ENCODE measurements at regions not wholly inside any gene's neighbourhood (a gene's known extent, or its start where the extent isn't known, plus 50 kb on each side); places are given as distances from the start of the nearest gene placed in this dataset.

DNA sequence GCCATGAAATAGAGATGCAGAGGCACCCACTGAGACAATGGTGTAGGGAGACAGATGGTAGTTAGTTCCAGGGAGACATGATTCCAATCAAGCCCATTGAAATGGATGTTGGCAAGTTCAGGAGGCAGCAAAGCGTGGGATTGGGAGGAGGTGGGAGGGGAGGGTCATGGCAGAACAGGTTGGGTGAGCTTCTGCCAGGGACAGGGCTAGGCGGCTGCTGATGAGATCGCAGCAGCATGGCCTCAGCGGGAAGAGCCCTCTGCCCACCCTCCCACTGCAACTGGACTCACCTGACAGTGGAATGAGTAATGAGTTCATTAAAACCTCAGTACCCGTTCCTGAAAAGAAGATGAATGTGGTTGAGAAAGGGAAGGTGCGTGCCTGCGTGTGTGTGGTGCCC is 418.2 kb downstream of the CDK5RAP2 start:
- no peaks in the 10 kb centered on the region for H3K36me3 ChIP-seq (ENCODE audit: control insufficient read depth in 2 of 2, extremely low read depth in 1 of 2, insufficient read depth in 2 of 2, low read length in 2 of 2)
- no peak overlapping the region for H3K4me3 ChIP-seq (replicated peaks in 1 of 3; ENCODE audit: insufficient read depth in 1 of 3, low read depth in 1 of 3, low read length in 3 of 3)
- BruUV-seq (replicated peaks) = no TSS peak
- no peaks in the 10 kb centered on the region for H3K79me2 ChIP-seq (ENCODE audit: control insufficient read depth, insufficient read depth, low read length)
- H3K9ac ChIP-seq (replicated peaks; ENCODE audit: extremely low read depth, insufficient read depth, low read length) = no peak overlapping the region
- TF ChIP-seq POLR2AphosphoS5 (IDR thresholded peaks at IDR 0.05; ENCODE audit: insufficient read depth, low read depth, low read length) = no peak
- TF ChIP-seq, protein P1, sequence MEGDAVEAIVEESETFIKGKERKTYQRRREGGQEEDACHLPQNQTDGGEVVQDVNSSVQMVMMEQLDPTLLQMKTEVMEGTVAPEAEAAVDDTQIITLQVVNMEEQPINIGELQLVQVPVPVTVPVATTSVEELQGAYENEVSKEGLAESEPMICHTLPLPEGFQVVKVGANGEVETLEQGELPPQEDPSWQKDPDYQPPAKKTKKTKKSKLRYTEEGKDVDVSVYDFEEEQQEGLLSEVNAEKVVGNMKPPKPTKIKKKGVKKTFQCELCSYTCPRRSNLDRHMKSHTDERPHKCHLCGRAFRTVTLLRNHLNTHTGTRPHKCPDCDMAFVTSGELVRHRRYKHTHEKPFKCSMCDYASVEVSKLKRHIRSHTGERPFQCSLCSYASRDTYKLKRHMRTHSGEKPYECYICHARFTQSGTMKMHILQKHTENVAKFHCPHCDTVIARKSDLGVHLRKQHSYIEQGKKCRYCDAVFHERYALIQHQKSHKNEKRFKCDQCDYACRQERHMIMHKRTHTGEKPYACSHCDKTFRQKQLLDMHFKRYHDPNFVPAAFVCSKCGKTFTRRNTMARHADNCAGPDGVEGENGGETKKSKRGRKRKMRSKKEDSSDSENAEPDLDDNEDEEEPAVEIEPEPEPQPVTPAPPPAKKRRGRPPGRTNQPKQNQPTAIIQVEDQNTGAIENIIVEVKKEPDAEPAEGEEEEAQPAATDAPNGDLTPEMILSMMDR (IDR thresholded peaks at IDR 0.05; ENCODE audit: extremely low read depth in 1 of 2, insufficient read depth in 1 of 2, low read depth in 1 of 2, low read length in 2 of 2) = no peak
- TF ChIP-seq GATA2 (IDR thresholded peaks at IDR 0.05; ENCODE audit: insufficient read depth, insufficient read length, low read depth, low read length) = no peak
- TF ChIP-seq POLR2A (IDR thresholded peaks at IDR 0.05; ENCODE audit: low read depth, low read length) = no peak
- TF ChIP-seq EZH2 (IDR thresholded peaks at IDR 0.05; ENCODE audit: borderline replicate concordance, low read depth, low read length, severe bottlenecking) = no peak
- TF ChIP-seq JUN (IDR thresholded peaks at IDR 0.05; ENCODE audit: borderline replicate concordance, insufficient read depth, insufficient read length, low read depth) = no peak
- TF ChIP-seq MAX (IDR thresholded peaks at IDR 0.05; ENCODE audit: insufficient read depth, insufficient read length) = no peak
- TF ChIP-seq FOS (IDR thresholded peaks at IDR 0.05; ENCODE audit: borderline replicate concordance, insufficient read depth, low read length) = no peak
- no peak for TF ChIP-seq MYC (IDR thresholded peaks at IDR 0.05; ENCODE audit: low read depth, low read length)
- ChIA-PET CTCF (no interaction called here), POLR2A (no interaction called here)
- no peaks in the 10 kb centered on the region for H3K9me1 ChIP-seq (replicated peaks; ENCODE audit: control insufficient read depth, extremely low read depth, insufficient read depth, low read length)
- H3K27me3 ChIP-seq (ENCODE audit: control insufficient read depth in 2 of 2, insufficient read depth in 2 of 2, low read length in 2 of 2) = no peaks in the 10 kb centered on the region
- DNase-seq (ENCODE audit: low read depth, low spot score) = no peak
- dilution Hi-C loops (cut with MboI; ENCODE audit: extremely low pct_ligation_motif_present, low sequenced_read_pairs) = no loop called here
- FAIRE-seq = no peak
- H2AFZ ChIP-seq (ENCODE audit: low read depth, low read length) = no peak overlapping the region
- H3K27ac ChIP-seq (ENCODE audit: insufficient read depth, low read depth, low read length) = no peak overlapping the region
- H3K9me3 ChIP-seq (replicated peaks; ENCODE audit: control insufficient read depth, insufficient read depth, low read length) = peaks cover 5% of the 10 kb centered on the region
- no peaks in the 10 kb centered on the region for H4K20me1 ChIP-seq (replicated peaks; ENCODE audit: control insufficient read depth, extremely low read depth, insufficient read depth, low read length)
- no peaks in the 10 kb centered on the region for H3K4me1 ChIP-seq (ENCODE audit: control insufficient read depth, extremely low read depth, insufficient read depth, low read length)
- H3K4me2 ChIP-seq (ENCODE audit: insufficient read depth, low read length) = no peak overlapping the region
- intact Hi-C loops (cut with micrococcal nuclease) = no loop called here

Measured in endothelial cell of umbilical vein (primary cell).